HepG2 (cell line): ENCODE measurements at regions not wholly inside any gene's neighbourhood (a gene's known extent, or its start where the extent isn't known, plus 50 kb on each side); places are given as distances from the start of the nearest gene placed in this dataset.

Experiments used
- ATAC-seq: fragments of 200-7000 bp; cut with Tn5 transposase; 3 replicates; pipeline ENCODE4 v1.9.1; 2020; ENCODE audit warnings: mild to moderate bottlenecking, moderate library complexity
- BruUV-seq: library from RNA; stranded (reverse); fragments of 400-500 nt; replicated peaks from 2 replicates; lab custom pipeline; 2021; lab: Mats Ljungman, UMichigan
- CTCF ChIA-PET: fragments of 300-600 bp; formaldehyde crosslinking; extraction: SDS; loops from one replicate; lab custom pipeline; 2021; ENCODE audit warnings: low total read pairs, inconsistent platforms, low intra/inter-chr PET ratio; lab: Yijun Ruan, JAX
- POLR2A ChIA-PET: fragments of 350-600 bp; sonication (Branson Sonifier 250); formaldehyde crosslinking; loops from one replicate; lab custom pipeline; 2020; ENCODE audit warnings: antibody characterized with exemption, inconsistent platforms; lab: Yijun Ruan, JAX
- DNase-seq: peaks from one replicate; pipeline ENCODE4 v3.0.0-alpha.2; 2015; ENCODE audit warnings: low spot score
- FAIRE-seq: peaks from 3 replicates; lab custom pipeline; 2011; peaks lifted over from hg19 to GRCh38; lab: Jason Lieb, UNC
- H2AFZ ChIP-seq: one replicate; pipeline ENCODE4 v1.6.1; 2011; ENCODE audit warnings: low read length, inconsistent platforms
- H3K27ac ChIP-seq: fragments of 300-600 bp; 3 replicates; pipeline ENCODE4 v1.8.0; 2011; ENCODE audit warnings: mixed run types, mild to moderate bottlenecking, mixed read lengths, low read length, inconsistent platforms; ENCODE audit not compliant: insufficient read depth; ENCODE audit errors: extremely low read length
- H3K27me3 ChIP-seq, 2 experiments: fragments of 200-600 bp in 1 of 2; 2 replicates in 1 of 2; 3 replicates in 1 of 2; pipeline versions ENCODE4 v1.6.0 to v1.8.0; 2011; ENCODE audit warnings: low read length in 2 of 2, mild to moderate bottlenecking in 2 of 2, moderate library complexity in 2 of 2, inconsistent platforms in 1 of 2; ENCODE audit not compliant: insufficient read depth in 2 of 2, control insufficient read depth in 1 of 2
- H3K36me3 ChIP-seq, 2 experiments: fragments of 200-600 bp in 1 of 2; replicated peaks in 1 of 2; 2 replicates in 1 of 2; 3 replicates in 1 of 2; pipeline versions ENCODE4 v1.5.1 to v1.8.0; 2011; ENCODE audit warnings: low read length in 2 of 2, inconsistent platforms in 1 of 2; ENCODE audit not compliant: insufficient read depth in 2 of 2, control insufficient read depth in 1 of 2
- H3K4me1 ChIP-seq: 2 replicates; pipeline ENCODE4 v1.5.1; 2012; ENCODE audit warnings: low read length, inconsistent platforms; ENCODE audit not compliant: insufficient read depth
- H3K4me2 ChIP-seq: 2 replicates; pipeline ENCODE4 v1.6.0; 2011; ENCODE audit warnings: low read depth, low read length, inconsistent platforms
- H3K4me3 ChIP-seq, 3 experiments: fragments of 200-600 bp in 1 of 3; sonication (generic), shearing (Covaris generic) in 1 of 3; replicated peaks in 1 of 3; 2 replicates each; pipeline ENCODE4 v1.5.1; 2011 to 2016; ENCODE audit warnings: low read length in 3 of 3, inconsistent platforms in 2 of 3, low read depth in 2 of 3, mild to moderate bottlenecking in 2 of 3, control low read depth in 1 of 3, mixed read lengths in 1 of 3; ENCODE audit not compliant: insufficient read depth in 1 of 3
- H3K79me2 ChIP-seq: one replicate; pipeline ENCODE4 v1.6.1; 2011; ENCODE audit warnings: low read length, inconsistent platforms; ENCODE audit not compliant: insufficient read depth
- H3K9ac ChIP-seq: 2 replicates; pipeline ENCODE4 v1.6.0; 2011; ENCODE audit warnings: mild to moderate bottlenecking, low read depth, low read length, inconsistent platforms; ENCODE audit not compliant: insufficient read depth
- H3K9me3 ChIP-seq: 2 replicates; pipeline ENCODE4 v1.5.1; 2012; ENCODE audit warnings: mild to moderate bottlenecking, low read length
- H4K20me1 ChIP-seq: 2 replicates; pipeline ENCODE4 v1.6.0; 2011; ENCODE audit warnings: inconsistent platforms, mild to moderate bottlenecking, low read length, moderate library complexity; ENCODE audit not compliant: insufficient read depth
- AGO2 ChIP-seq: fragments of 200-400 bp; formaldehyde crosslinking; optimal IDR thresholded peaks from 2 replicates; pipeline ENCODE3; 2017; ENCODE audit warnings: mild to moderate bottlenecking, low read depth, low read length, moderate library complexity
- CREM ChIP-seq, 2 experiments: sonication (generic) in 1 of 2; formaldehyde crosslinking in 1 of 2; IDR thresholded peaks; 2 replicates each; pipeline versions ENCODE4 v1.4.0 to v1.6.1; 2016 to 2020; ENCODE audit warnings: antibody characterized with exemption in 1 of 2, mild to moderate bottlenecking in 1 of 2, missing genetic modification reagents in 1 of 2
- ELF3 ChIP-seq: IDR thresholded peaks from 2 replicates; pipeline ENCODE4 v1.6.1; 2016; ENCODE audit warnings: missing genetic modification reagents, missing compliant biosample characterization
- FOXO4 ChIP-seq: sonication (generic); formaldehyde crosslinking; conservative IDR thresholded peaks from 2 replicates; pipeline ENCODE4 v1.8.1; 2023; ENCODE audit warnings: missing genetic modification reagents
- MEIS1 ChIP-seq: sonication (generic); formaldehyde crosslinking; IDR thresholded peaks from 2 replicates; pipeline ENCODE4 v1.9.0; 2021; ENCODE audit warnings: mild to moderate bottlenecking, missing genetic modification reagents, moderate library complexity, borderline replicate concordance
- MEIS2 ChIP-seq: sonication (generic); formaldehyde crosslinking; IDR thresholded peaks from 2 replicates; pipeline ENCODE4 v1.9.0; 2021; ENCODE audit warnings: mild to moderate bottlenecking, missing genetic modification reagents
- NFKB2 ChIP-seq: sonication (generic); formaldehyde crosslinking; IDR thresholded peaks from 2 replicates; pipeline ENCODE4 v1.4.0; 2020; ENCODE audit warnings: missing genetic modification reagents, borderline replicate concordance
- NFRKB ChIP-seq: fragments of 450-650 bp; IDR thresholded peaks from 2 replicates; pipeline ENCODE4 v1.6.1; 2017
- RCOR2 ChIP-seq: IDR thresholded peaks from 2 replicates; pipeline ENCODE4 v1.6.1; 2016; ENCODE audit warnings: missing biosample characterization, missing genetic modification reagents
- SRSF9 ChIP-seq: fragments of 200-400 bp; formaldehyde crosslinking; IDR thresholded peaks from 2 replicates; pipeline ENCODE4 v1.6.1; 2018; ENCODE audit warnings: borderline replicate concordance, mild to moderate bottlenecking, low read depth, low read length; ENCODE audit not compliant: insufficient read depth, poor library complexity, severe bottlenecking
- ZFP82 ChIP-seq: sonication (generic); formaldehyde crosslinking; IDR thresholded peaks from 2 replicates; pipeline ENCODE4 v1.5.1; 2020; ENCODE audit warnings: mild to moderate bottlenecking, missing genetic modification reagents, borderline replicate concordance
- ZNF30 ChIP-seq: sonication (generic); formaldehyde crosslinking; IDR thresholded peaks from 2 replicates; pipeline ENCODE4 v1.5.0; 2020; ENCODE audit warnings: mild to moderate bottlenecking, missing genetic modification reagents
- WGBS: methylation state at CpG from one replicate; pipeline ENCODE4 v1.1.6; 2017; ENCODE audit warnings: low lambda C conversion rate; 5-methylcytosine and 5-hydroxymethylcytosine counted together
- in situ Hi-C: cut with HindIII; loops from 2 replicates; pipeline ENCODE4 v1.10.0; 2017; ENCODE audit warnings: low pct_unique_long_range_greater_than_20kb; ENCODE audit not compliant: extremely low pct_ligation_motif_present
- intact Hi-C: fragments of 100-400 bp; cut with micrococcal nuclease; formaldehyde crosslinking; loops from one replicate; pipeline ENCODE4 v1.10.0; 2022; ENCODE audit not compliant: unreplicated experiment
- TF ChIP-seq, protein P1 (sequence below): sonication (generic); formaldehyde crosslinking; IDR thresholded peaks from 2 replicates; pipeline ENCODE4 v1.8.0; 2022; ENCODE audit warnings: mild to moderate bottlenecking, missing genetic modification reagents, moderate library complexity
- TF ChIP-seq, protein P2 (sequence below): sonication (generic); formaldehyde crosslinking; IDR thresholded peaks from 2 replicates; pipeline ENCODE4 v1.8.0; 2022; ENCODE audit warnings: missing genetic modification reagents, mild to moderate bottlenecking, moderate library complexity, borderline replicate concordance
- TF ChIP-seq, protein P3 (sequence below): sonication (generic); formaldehyde crosslinking; conservative IDR thresholded peaks from 2 replicates; pipeline ENCODE4 v1.8.0; 2022; ENCODE audit warnings: mild to moderate bottlenecking, moderate library complexity, missing genetic modification reagents

- H4K20me1 ChIP-seq = no peaks in the 10 kb centered on the region
- H3K9ac ChIP-seq = no peak overlapping the region
- POLR2A ChIA-PET = no interaction called here
- BruUV-seq = no TSS peak
- no peak overlapping the region for H2AFZ ChIP-seq
- DNase-seq (no peak), FAIRE-seq (no peak), ATAC-seq (no peak)
- 2% methylated on average over 3 of the region's 3 CpGs for WGBS
- intact Hi-C loops = no loop called here
- CTCF ChIA-PET = no interaction called here
- H3K4me3 ChIP-seq = no peak overlapping the region
- H3K4me2 ChIP-seq = no peak overlapping the region
- in situ Hi-C loops = no loop called here
- no peaks in the 10 kb centered on the region for H3K9me3 ChIP-seq
- no peaks in the 10 kb centered on the region for H3K36me3 ChIP-seq
- peaks cover 0 to 11% of the 10 kb centered on the region in 2 experiments; a peak in 1 of 5 replicates for H3K27me3 ChIP-seq
- no peaks in the 10 kb centered on the region for H3K4me1 ChIP-seq
- no peaks in the 10 kb centered on the region for H3K79me2 ChIP-seq
- no peak overlapping the region for H3K27ac ChIP-seq
- TF ChIP-seq MEIS2 = no peak
- TF ChIP-seq RCOR2 = no peak
- no peak for TF ChIP-seq SRSF9
- TF ChIP-seq, protein P1, sequence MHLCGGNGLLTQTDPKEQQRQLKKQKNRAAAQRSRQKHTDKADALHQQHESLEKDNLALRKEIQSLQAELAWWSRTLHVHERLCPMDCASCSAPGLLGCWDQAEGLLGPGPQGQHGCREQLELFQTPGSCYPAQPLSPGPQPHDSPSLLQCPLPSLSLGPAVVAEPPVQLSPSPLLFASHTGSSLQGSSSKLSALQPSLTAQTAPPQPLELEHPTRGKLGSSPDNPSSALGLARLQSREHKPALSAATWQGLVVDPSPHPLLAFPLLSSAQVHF (CRISPR knock-in tag) = no peak
- no peak for TF ChIP-seq ZFP82
- TF ChIP-seq, protein P2, sequence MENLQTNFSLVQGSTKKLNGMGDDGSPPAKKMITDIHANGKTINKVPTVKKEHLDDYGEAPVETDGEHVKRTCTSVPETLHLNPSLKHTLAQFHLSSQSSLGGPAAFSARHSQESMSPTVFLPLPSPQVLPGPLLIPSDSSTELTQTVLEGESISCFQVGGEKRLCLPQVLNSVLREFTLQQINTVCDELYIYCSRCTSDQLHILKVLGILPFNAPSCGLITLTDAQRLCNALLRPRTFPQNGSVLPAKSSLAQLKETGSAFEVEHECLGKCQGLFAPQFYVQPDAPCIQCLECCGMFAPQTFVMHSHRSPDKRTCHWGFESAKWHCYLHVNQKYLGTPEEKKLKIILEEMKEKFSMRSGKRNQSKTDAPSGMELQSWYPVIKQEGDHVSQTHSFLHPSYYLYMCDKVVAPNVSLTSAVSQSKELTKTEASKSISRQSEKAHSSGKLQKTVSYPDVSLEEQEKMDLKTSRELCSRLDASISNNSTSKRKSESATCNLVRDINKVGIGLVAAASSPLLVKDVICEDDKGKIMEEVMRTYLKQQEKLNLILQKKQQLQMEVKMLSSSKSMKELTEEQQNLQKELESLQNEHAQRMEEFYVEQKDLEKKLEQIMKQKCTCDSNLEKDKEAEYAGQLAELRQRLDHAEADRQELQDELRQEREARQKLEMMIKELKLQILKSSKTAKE (CRISPR knock-in tag) = no peak
- no peak for TF ChIP-seq CREM (IDR thresholded peaks at IDR 0.05)
- no peak for TF ChIP-seq CREM (CRISPR knock-in tag; IDR thresholded peaks at IDR 0.05)
- TF ChIP-seq, protein P3, sequence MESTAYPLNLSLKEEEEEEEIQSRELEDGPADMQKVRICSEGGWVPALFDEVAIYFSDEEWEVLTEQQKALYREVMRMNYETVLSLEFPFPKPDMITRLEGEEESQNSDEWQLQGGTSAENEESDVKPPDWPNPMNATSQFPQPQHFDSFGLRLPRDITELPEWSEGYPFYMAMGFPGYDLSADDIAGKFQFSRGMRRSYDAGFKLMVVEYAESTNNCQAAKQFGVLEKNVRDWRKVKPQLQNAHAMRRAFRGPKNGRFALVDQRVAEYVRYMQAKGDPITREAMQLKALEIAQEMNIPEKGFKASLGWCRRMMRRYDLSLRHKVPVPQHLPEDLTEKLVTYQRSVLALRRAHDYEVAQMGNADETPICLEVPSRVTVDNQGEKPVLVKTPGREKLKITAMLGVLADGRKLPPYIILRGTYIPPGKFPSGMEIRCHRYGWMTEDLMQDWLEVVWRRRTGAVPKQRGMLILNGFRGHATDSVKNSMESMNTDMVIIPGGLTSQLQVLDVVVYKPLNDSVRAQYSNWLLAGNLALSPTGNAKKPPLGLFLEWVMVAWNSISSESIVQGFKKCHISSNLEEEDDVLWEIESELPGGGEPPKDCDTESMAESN (CRISPR knock-in tag) = no peak
- no peak for TF ChIP-seq ELF3
- TF ChIP-seq NFRKB = no peak
- no peak for TF ChIP-seq NFKB2 (CRISPR knock-in tag)
- TF ChIP-seq MEIS1 (CRISPR knock-in tag) = no peak
- no peak for TF ChIP-seq AGO2
- TF ChIP-seq FOXO4 (CRISPR knock-in tag) = no peak
- TF ChIP-seq ZNF30 (CRISPR knock-in tag) = no peak
Observed at GRCh38 chr7:35342786-35343185, 88.9 kb upstream of the TBX20 start.
